ENCODE measurements at regions not wholly inside any gene's neighbourhood (a gene's known extent, or its start where the extent isn't known, plus 50 kb on each side); places are given as distances from the start of the nearest gene placed in this dataset.

DNA sequence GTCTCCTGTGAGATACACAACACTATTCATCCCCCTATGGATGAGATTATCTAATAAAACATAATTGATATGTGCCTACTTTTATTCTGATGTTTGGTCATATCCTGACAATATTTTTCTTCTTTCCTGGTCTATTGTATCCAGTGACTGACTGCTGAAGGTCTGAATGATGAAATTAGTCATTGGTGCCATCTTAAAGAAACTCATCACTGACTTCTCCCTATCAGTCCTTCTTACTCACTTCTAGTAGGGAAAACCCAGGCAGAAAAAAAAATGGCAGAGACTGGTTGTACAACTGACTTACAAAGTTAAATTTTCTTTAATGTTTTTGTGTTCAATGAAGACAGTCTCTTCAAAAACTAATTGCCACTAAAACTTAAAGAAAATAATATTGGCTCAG lies 377.4 kb downstream of the HTR7 start:
- H3K27me3 Mint-ChIP-seq, result no peaks in the 10 kb centered on the region
- TF ChIP-seq, protein P1, sequence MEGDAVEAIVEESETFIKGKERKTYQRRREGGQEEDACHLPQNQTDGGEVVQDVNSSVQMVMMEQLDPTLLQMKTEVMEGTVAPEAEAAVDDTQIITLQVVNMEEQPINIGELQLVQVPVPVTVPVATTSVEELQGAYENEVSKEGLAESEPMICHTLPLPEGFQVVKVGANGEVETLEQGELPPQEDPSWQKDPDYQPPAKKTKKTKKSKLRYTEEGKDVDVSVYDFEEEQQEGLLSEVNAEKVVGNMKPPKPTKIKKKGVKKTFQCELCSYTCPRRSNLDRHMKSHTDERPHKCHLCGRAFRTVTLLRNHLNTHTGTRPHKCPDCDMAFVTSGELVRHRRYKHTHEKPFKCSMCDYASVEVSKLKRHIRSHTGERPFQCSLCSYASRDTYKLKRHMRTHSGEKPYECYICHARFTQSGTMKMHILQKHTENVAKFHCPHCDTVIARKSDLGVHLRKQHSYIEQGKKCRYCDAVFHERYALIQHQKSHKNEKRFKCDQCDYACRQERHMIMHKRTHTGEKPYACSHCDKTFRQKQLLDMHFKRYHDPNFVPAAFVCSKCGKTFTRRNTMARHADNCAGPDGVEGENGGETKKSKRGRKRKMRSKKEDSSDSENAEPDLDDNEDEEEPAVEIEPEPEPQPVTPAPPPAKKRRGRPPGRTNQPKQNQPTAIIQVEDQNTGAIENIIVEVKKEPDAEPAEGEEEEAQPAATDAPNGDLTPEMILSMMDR (conservative IDR thresholded peaks at IDR 0.05), result no peak

DNA sequence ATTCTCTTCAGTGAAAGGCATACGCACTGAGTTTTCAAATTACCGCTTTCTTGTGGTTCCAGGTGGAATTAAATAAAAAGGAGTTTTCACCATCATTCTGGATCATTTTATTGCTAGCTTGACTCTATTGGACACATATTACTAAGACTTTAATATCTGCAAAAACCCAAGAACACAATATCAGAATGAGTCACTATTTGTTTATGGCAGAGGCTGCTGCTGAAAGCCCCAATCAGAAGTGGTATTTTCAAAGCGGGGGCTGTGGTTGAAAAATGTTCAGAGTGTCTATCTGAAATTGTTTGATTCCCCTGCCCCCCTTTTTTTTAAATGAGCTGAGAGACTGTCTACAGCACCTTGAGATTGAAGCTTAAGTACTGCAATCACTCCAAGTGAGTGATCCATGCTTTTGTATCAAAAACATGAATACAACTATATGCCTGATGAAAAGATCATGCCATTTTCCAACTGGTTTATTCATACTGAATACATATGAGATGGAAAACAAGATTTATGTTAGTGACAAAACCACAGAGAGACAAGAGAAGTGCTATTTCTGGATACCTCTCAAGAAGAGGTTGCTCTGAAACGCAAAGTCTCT lies 376.4 kb downstream of the HTR7 start:
- H3K27me3 Mint-ChIP-seq, result no peaks in the 10 kb centered on the region
- no peak overlapping the region for H3K4me3 Mint-ChIP-seq
- H3K36me3 Mint-ChIP-seq, result no peaks in the 10 kb centered on the region

More for the DNA sequence above, 377.4 kb downstream of the HTR7 start:
- DNase-seq (ENCODE audit: extremely low spot score, unreplicated experiment), result no peak
- H3K4me1 Mint-ChIP-seq (ENCODE audit: unreplicated experiment), result no peaks in the 10 kb centered on the region
- no peaks in the 10 kb centered on the region for H3K36me3 Mint-ChIP-seq
- H3K9me3 Mint-ChIP-seq, result no peaks in the 10 kb centered on the region
- H3K4me3 Mint-ChIP-seq, result no peak overlapping the region
- H3K27ac Mint-ChIP-seq, result no peak overlapping the region

DNA sequence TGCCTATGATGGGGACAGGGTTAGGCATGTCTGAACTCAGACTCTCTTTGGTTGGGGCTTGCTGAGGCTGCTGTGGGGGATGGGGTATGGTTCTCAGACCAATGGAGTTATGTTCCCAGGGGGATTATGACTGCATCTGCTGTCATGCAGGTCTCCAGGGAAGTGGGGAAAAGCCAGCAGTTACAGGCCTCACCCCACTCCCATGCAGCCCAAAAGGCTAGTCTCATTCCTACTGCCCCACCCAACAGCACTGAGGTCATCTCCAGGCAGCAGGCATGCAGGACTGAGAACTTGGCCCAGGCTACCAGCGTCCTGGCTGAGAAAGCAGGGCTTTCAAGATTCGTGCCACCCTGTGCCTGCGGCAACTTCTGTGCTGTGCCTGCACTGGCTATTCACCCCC lies 373.3 kb downstream of the HTR7 start:
- TF ChIP-seq, protein P1 (conservative IDR thresholded peaks at IDR 0.05), result no peak
- H3K27me3 Mint-ChIP-seq, result no peaks in the 10 kb centered on the region
- H3K9me3 Mint-ChIP-seq, result no peaks in the 10 kb centered on the region
- no peak overlapping the region for H3K4me3 Mint-ChIP-seq
- H3K36me3 Mint-ChIP-seq, result no peaks in the 10 kb centered on the region
- DNase-seq (ENCODE audit: extremely low spot score, unreplicated experiment), result no peak
- no peak overlapping the region for H3K27ac Mint-ChIP-seq
- H3K4me1 Mint-ChIP-seq (ENCODE audit: unreplicated experiment), result no peaks in the 10 kb centered on the region

More for the DNA sequence above, 376.4 kb downstream of the HTR7 start:
- Mint-ChIP-seq H3K27ac (no peak overlapping the region), H3K9me3 (no peaks in the 10 kb centered on the region), H3K4me1 (ENCODE audit: unreplicated experiment) (no peaks in the 10 kb centered on the region)
- TF ChIP-seq, protein P1 (conservative IDR thresholded peaks at IDR 0.05), result no peak
- DNase-seq (ENCODE audit: extremely low spot score, unreplicated experiment), result no peak

DNA sequence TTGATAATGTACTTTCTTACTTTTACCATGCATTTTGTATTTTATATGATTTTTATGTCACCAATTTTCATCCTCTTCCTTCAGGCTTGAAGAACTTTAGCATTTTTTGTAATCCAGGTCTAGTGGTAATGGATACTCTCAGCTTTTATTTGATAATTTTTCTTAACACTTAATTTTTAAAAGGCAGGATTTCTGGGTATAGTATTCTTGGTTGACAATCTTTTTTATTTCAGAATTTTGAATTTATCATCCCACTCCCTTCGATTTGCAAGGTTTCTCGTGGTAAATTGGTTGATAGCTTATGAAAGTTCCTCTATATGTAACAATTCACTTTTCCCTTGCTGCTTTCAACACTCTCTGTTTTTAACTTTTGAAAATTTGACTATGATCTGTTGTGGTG lies 363.7 kb downstream of the HTR7 start:
- Mint-ChIP-seq H3K4me1 (ENCODE audit: unreplicated experiment) (no peaks in the 10 kb centered on the region), H3K9me3 (peaks cover 24% of the 10 kb centered on the region), H3K36me3 (no peaks in the 10 kb centered on the region), H3K27ac (no peak overlapping the region), H3K4me3 (no peak overlapping the region), H3K27me3 (no peaks in the 10 kb centered on the region)
- TF ChIP-seq, protein P1 (conservative IDR thresholded peaks at IDR 0.05), result no peak
- no peak for DNase-seq (ENCODE audit: extremely low spot score, unreplicated experiment)

DNA sequence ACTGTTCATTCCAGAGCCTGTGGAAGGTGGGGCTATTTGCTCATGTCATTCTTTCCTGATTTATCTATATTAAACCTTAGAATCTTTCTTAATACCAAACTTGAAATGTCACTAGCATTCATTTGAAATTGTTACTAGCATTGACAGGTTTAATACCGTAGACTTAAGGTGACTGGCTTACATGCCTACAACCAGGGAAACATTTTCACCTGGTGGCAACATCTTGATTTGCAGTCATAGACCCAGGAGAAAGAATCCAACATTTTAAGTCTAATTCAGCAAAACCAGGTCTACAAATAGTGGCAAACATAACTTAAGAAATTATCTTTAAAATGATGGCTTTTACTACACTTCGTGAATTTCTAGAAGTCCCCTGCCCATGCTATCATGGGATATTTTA lies 353.7 kb downstream of the HTR7 start:
- TF ChIP-seq, protein P1 (conservative IDR thresholded peaks at IDR 0.05), result peak; percentile 31
- H3K36me3 Mint-ChIP-seq, result no peaks in the 10 kb centered on the region
- no peaks in the 10 kb centered on the region for H3K27me3 Mint-ChIP-seq
- peaks cover 4% of the 10 kb centered on the region for H3K9me3 Mint-ChIP-seq
- no peak for DNase-seq (ENCODE audit: extremely low spot score, unreplicated experiment)
- no peak overlapping the region for H3K27ac Mint-ChIP-seq
- no peak overlapping the region for H3K4me3 Mint-ChIP-seq
- H3K4me1 Mint-ChIP-seq (ENCODE audit: unreplicated experiment), result no peaks in the 10 kb centered on the region

DNA sequence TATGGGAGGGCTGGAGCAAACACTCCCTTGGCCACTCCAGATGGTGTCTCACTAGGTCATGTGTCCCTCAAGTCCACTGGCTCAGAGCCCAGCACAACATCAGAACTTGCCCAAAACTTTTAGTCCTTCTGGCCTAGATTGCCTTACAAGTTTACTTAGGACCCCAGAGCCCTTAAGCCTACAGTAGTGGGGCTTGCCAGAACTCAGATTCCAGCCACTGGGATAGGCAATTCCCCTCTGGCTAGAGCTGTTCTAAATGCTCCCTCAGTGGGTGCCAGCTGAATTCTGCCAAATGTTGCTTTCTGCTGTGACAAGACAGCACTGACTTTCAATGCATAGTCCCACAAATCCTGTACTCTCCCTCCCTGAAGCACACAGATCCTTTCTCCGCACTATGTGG lies 331.1 kb downstream of the HTR7 start:
- Mint-ChIP-seq H3K9me3 (no peaks in the 10 kb centered on the region), H3K27ac (no peak overlapping the region)

More for the DNA sequence above, 331.1 kb downstream of the HTR7 start:
- H3K4me3 Mint-ChIP-seq, result no peak overlapping the region
- peaks cover 3% of the 10 kb centered on the region for H3K27me3 Mint-ChIP-seq
- DNase-seq (ENCODE audit: extremely low spot score, unreplicated experiment), result no peak
- H3K36me3 Mint-ChIP-seq, result no peaks in the 10 kb centered on the region
- H3K4me1 Mint-ChIP-seq (ENCODE audit: unreplicated experiment), result no peaks in the 10 kb centered on the region
- TF ChIP-seq, protein P1 (conservative IDR thresholded peaks at IDR 0.05), result no peak

Data from type B pancreatic cell (in vitro differentiated cells).